ENCODE measurements at regions not wholly inside any gene's neighbourhood (a gene's known extent, or its start where the extent isn't known, plus 50 kb on each side); places are given as distances from the start of the nearest gene placed in this dataset.

GRCh38 chr2:41040782-41041520, 589.1 kb upstream of the SLC8A1 start:
- TF ChIP-seq CTCF (IDR thresholded peaks at IDR 0.05) (no peak), POLR2A (IDR thresholded peaks at IDR 0.05) (no peak)
